ENCODE measurements at regions not wholly inside any gene's neighbourhood (a gene's known extent, or its start where the extent isn't known, plus 50 kb on each side); places are given as distances from the start of the nearest gene placed in this dataset.
"Not testable (repeated sequence)": the region's sequence is repeated elsewhere in the genome, so short reads cannot be mapped to it uniquely, and the experiment has no call there.

DNA sequence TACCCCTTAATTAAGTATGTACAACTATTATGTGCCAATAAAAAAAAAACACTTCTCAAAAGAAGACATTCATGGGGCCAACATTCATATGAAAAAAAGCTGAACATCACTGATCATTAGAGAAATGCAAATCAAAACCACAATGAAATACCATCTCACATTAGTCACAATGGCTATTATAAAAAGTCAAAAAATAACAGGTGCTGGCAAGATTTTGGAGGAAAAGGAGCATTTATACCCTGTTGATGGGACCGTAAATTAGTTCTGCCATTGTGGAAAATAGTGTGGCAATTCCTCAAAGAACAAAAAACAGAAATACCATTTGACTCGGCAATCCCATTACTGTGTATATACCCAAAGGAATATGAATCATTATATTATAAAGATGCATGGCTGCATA, 229.9 kb downstream of the PAPSS1 start:
- no peak for TF ChIP-seq CTCF (IDR thresholded peaks at IDR 0.05)
- WGBS (ENCODE audit: insufficient coverage), result no CpG with 5 or more reads among the region's 2 CpGs

DNA sequence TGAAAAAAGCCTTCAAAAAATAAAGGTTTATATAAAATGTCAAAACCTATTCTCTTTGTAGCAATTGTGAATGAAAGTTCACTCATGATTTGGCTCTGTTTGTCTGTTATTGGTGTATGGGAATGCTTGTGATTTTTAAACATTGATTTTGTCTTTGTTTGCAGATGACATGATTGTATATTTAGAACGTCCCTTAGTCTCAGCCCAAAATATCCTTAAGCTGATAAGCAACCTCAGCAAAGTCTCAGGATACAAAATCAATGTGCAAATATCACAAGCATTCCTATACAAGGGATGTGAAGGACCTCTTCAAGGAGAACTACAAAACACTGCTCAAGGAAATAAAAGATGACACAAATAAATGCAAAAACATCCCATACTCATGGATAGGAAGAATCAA, 236.4 kb downstream of the PAPSS1 start:
- H3K79me2 ChIP-seq (ENCODE audit: insufficient read depth, low read length); intact Hi-C loops (cut with micrococcal nuclease); DNase-seq; H3K36me3 ChIP-seq (replicated peaks in 1 of 2; ENCODE audit: control insufficient read depth in 1 of 2, insufficient read depth in 2 of 2, low read length in 2 of 2); H3K4me2 ChIP-seq (replicated peaks; ENCODE audit: extremely low read depth, low read length, poor library complexity, severe bottlenecking); H3K36me3 Mint-ChIP-seq; H3K4me1 ChIP-seq (ENCODE audit: control insufficient read depth in 1 of 2, insufficient read depth in 2 of 2, low read length in 2 of 2); H3K9ac ChIP-seq (ENCODE audit: insufficient read depth, low read length, poor library complexity, severe bottlenecking); H3K27ac Mint-ChIP-seq; H3K4me1 Mint-ChIP-seq; H3K4me3 Mint-ChIP-seq; H2AFZ ChIP-seq (ENCODE audit: insufficient read depth, low read depth, low read length, poor library complexity, severe bottlenecking); H3K27me3 Mint-ChIP-seq (ENCODE audit: low read depth in 3 of 3); H3K27me3 ChIP-seq (ENCODE audit: control insufficient read depth in 2 of 2, insufficient read depth in 2 of 2, low read length in 2 of 2); H3K4me3 ChIP-seq (replicated peaks in 1 of 3; ENCODE audit: low read depth in 2 of 3, low read length in 3 of 3); H3K27ac ChIP-seq (ENCODE audit: low read depth in 1 of 2, low read length in 2 of 2); H4K20me1 ChIP-seq (ENCODE audit: insufficient read depth, low read length): not testable (repeated sequence)
- peaks cover 8 to 27% (median 17%) of the 10 kb centered on the region in 7 donors for H3K9me3 Mint-ChIP-seq
- no CpG with 5 or more reads among the region's 1 CpG for WGBS (ENCODE audit: insufficient coverage)
- peaks cover 3 to 25% of the 10 kb centered on the region in 2 donors for H3K9me3 ChIP-seq (replicated peaks in 1 of 2; ENCODE audit: control insufficient read depth in 1 of 2, insufficient read depth in 1 of 2, low read length in 2 of 2)

More for the DNA sequence above, 229.9 kb downstream of the PAPSS1 start:
- Histone ChIP-seq H3K9ac (ENCODE audit: insufficient read depth, low read length, poor library complexity, severe bottlenecking) (no peak overlapping the region), H3K4me2 (replicated peaks; ENCODE audit: extremely low read depth, low read length, poor library complexity, severe bottlenecking) (no peak overlapping the region), H3K36me3 (replicated peaks in 1 of 2; ENCODE audit: control insufficient read depth in 1 of 2, insufficient read depth in 2 of 2, low read length in 2 of 2) (no peaks in the 10 kb centered on the region), H3K9me3 (replicated peaks in 1 of 2; ENCODE audit: control insufficient read depth in 1 of 2, insufficient read depth in 1 of 2, low read length in 2 of 2) (no peaks in the 10 kb centered on the region), H3K79me2 (ENCODE audit: insufficient read depth, low read length) (no peaks in the 10 kb centered on the region), H3K4me1 (ENCODE audit: control insufficient read depth in 1 of 2, insufficient read depth in 2 of 2, low read length in 2 of 2) (no peaks in the 10 kb centered on the region), H4K20me1 (ENCODE audit: insufficient read depth, low read length) (no peaks in the 10 kb centered on the region), H3K27ac (ENCODE audit: low read depth in 1 of 2, low read length in 2 of 2) (no peak overlapping the region), H3K27me3 (ENCODE audit: control insufficient read depth in 2 of 2, insufficient read depth in 2 of 2, low read length in 2 of 2) (no peaks in the 10 kb centered on the region), H2AFZ (ENCODE audit: insufficient read depth, low read depth, low read length, poor library complexity, severe bottlenecking) (no peak overlapping the region), H3K4me3 (replicated peaks in 1 of 3; ENCODE audit: low read depth in 2 of 3, low read length in 3 of 3) (no peak overlapping the region)
- H3K27ac Mint-ChIP-seq, result no peak overlapping the region
- intact Hi-C loops (cut with micrococcal nuclease), result no loop called here
- H3K27me3 Mint-ChIP-seq (ENCODE audit: low read depth in 3 of 3), result peaks cover 0 to 3% (median 2%) of the 10 kb centered on the region in 3 donors
- H3K4me3 Mint-ChIP-seq, result no peak overlapping the region
- no peaks in the 10 kb centered on the region for H3K4me1 Mint-ChIP-seq
- H3K9me3 Mint-ChIP-seq, result peaks cover 0 to 7% (median 2%) of the 10 kb centered on the region in 7 donors
- no peaks in the 10 kb centered on the region for H3K36me3 Mint-ChIP-seq
- DNase-seq, result no peak
